Keratinocyte (primary cell): ENCODE measurements at regions not wholly inside any gene's neighbourhood (a gene's known extent, or its start where the extent isn't known, plus 50 kb on each side); places are given as distances from the start of the nearest gene placed in this dataset.

Experiments used
- DNase-seq: peaks from one replicate; pipeline ENCODE4 v3.0.0-alpha.2; 2011; ENCODE audit warnings: low read depth, missing footprints, low spot score
- FAIRE-seq: peaks from 2 replicates; lab custom pipeline; 2011; peaks lifted over from hg19 to GRCh38; lab: Jason Lieb, UNC
- H2AFZ ChIP-seq: 2 replicates; pipeline ENCODE4 v1.6.0; 2012; ENCODE audit warnings: low read length, control low read depth, inconsistent platforms; ENCODE audit not compliant: control insufficient read depth
- H3K27ac ChIP-seq: 2 replicates; pipeline ENCODE4 v1.5.1; 2011; ENCODE audit warnings: low read length; ENCODE audit not compliant: control insufficient read depth, insufficient read depth
- H3K27me3 ChIP-seq: 3 replicates; pipeline ENCODE4 v1.6.0; 2011; ENCODE audit warnings: low read length; ENCODE audit not compliant: control insufficient read depth, insufficient read depth; ENCODE audit errors: extremely low read depth
- H3K36me3 ChIP-seq, 2 experiments: 2 replicates in 1 of 2; 3 replicates in 1 of 2; pipeline ENCODE4 v1.5.1; 2011; ENCODE audit warnings: low read length in 2 of 2, mild to moderate bottlenecking in 1 of 2; ENCODE audit not compliant: control insufficient read depth in 2 of 2, insufficient read depth in 2 of 2; ENCODE audit errors: extremely low read depth in 1 of 2
- H3K4me1 ChIP-seq: 3 replicates; pipeline ENCODE4 v1.5.1; 2011; ENCODE audit warnings: low read length; ENCODE audit not compliant: control insufficient read depth, insufficient read depth; ENCODE audit errors: extremely low read depth
- H3K4me2 ChIP-seq: 3 replicates; pipeline ENCODE4 v1.6.0; 2011; ENCODE audit warnings: low read depth, low read length; ENCODE audit not compliant: control insufficient read depth, insufficient read depth; ENCODE audit errors: extremely low read depth
- H3K4me3 ChIP-seq, 3 experiments: fragments of 200-600 bp in 1 of 3; sonication (generic) in 1 of 3; 2 replicates in 2 of 3; 3 replicates in 1 of 3; pipeline ENCODE4 v1.5.1; 2011 to 2016; ENCODE audit warnings: low read length in 3 of 3, mild to moderate bottlenecking in 3 of 3, control low read depth in 2 of 3, inconsistent platforms in 1 of 3, low read depth in 1 of 3, mixed read lengths in 1 of 3, mixed run types in 1 of 3, moderate library complexity in 1 of 3; ENCODE audit not compliant: control insufficient read depth in 2 of 3, insufficient read depth in 2 of 3; ENCODE audit errors: extremely low read depth in 1 of 3
- H3K79me2 ChIP-seq: 2 replicates; pipeline ENCODE4 v1.6.0; 2012; ENCODE audit warnings: low read length; ENCODE audit not compliant: control insufficient read depth, insufficient read depth
- H3K9ac ChIP-seq: 3 replicates; pipeline ENCODE4 v1.6.0; 2011; ENCODE audit warnings: low read length; ENCODE audit not compliant: control insufficient read depth, insufficient read depth; ENCODE audit errors: extremely low read depth
- H3K9me1 ChIP-seq: 3 replicates; pipeline ENCODE4 v1.6.0; 2011; ENCODE audit warnings: low read length; ENCODE audit not compliant: control insufficient read depth, insufficient read depth; ENCODE audit errors: extremely low read depth
- H3K9me3 ChIP-seq: 2 replicates; pipeline ENCODE4 v1.5.1; 2012; ENCODE audit warnings: low read depth, low read length; ENCODE audit not compliant: control insufficient read depth
- H4K20me1 ChIP-seq: 3 replicates; pipeline ENCODE4 v1.6.0; 2011; ENCODE audit warnings: low read length; ENCODE audit not compliant: control insufficient read depth, insufficient read depth; ENCODE audit errors: extremely low read depth
- EZH2 ChIP-seq: IDR thresholded peaks from one replicate; pipeline ENCODE4 v1.6.1; 2012; ENCODE audit warnings: inconsistent platforms, mild to moderate bottlenecking, low read length, moderate library complexity
- dilution Hi-C: fragments of 300-500 bp; cut with MboI; formaldehyde crosslinking; loops from one replicate; pipeline ENCODE4 v1.7.0; 2020; ENCODE audit warnings: low sequenced_read_pairs; ENCODE audit not compliant: extremely low pct_ligation_motif_present
- TF ChIP-seq, protein P1 (sequence below), 3 experiments: IDR thresholded peaks in 1 of 3; conservative IDR thresholded peaks in 1 of 3; optimal IDR thresholded peaks in 1 of 3; 2 replicates in 2 of 3; 3 replicates in 1 of 3; pipeline versions ENCODE3 to v1.5.1; 2011; ENCODE audit warnings: low read length in 3 of 3, mild to moderate bottlenecking in 3 of 3, moderate library complexity in 2 of 3, control low read depth in 1 of 3, inconsistent platforms in 1 of 3; ENCODE audit not compliant: insufficient read depth in 2 of 3; ENCODE audit errors: extremely low read depth in 1 of 3

DNA sequence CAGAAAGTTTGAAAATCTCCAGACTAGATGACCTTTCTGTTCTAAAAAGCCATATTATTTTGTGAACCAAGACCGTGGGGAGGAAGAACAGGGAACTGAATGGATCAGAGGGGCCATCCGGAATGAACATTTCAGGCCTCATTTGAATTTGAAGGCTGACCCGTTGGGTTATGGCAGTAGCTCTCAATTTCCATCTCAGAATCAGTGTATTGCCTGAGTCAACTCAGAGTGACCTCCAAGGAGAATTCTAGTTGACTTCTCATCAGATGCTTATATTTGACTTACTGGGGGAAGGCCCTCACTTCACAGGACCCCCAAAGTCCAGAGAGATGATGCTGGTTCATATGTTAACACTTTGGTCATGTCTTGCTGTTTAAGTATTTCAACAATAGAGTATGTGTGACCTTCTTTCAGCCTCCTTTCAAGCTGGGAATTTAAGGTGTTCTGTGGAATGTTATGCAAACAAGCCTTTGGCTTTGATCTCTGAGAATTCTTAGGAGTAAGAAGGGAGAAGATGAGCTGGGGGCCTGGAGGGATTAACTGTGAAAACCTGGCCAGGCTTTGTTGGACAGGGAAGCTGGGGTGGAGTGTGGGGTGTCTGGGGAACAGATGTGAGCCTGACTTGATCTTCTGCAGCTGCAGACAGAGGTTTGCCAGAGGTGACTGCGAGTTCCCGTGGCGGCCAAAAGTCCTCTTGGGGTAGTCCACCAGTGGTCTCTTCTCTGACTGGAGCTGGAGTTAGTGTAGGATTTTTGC, 111.2 kb upstream of the RGMA start:
- DNase-seq (no peak), FAIRE-seq (no peak)
- H3K27me3 ChIP-seq: no peaks in the 10 kb centered on the region
- no peaks in the 10 kb centered on the region for H4K20me1 ChIP-seq
- no peak overlapping the region for H2AFZ ChIP-seq
- dilution Hi-C loops: no loop called here
- H3K9me3 ChIP-seq: no peaks in the 10 kb centered on the region
- no peak overlapping the region for H3K27ac ChIP-seq
- no peak overlapping the region for H3K4me3 ChIP-seq
- H3K9me1 ChIP-seq: no peaks in the 10 kb centered on the region
- no peaks in the 10 kb centered on the region for H3K36me3 ChIP-seq
- TF ChIP-seq, protein P1, sequence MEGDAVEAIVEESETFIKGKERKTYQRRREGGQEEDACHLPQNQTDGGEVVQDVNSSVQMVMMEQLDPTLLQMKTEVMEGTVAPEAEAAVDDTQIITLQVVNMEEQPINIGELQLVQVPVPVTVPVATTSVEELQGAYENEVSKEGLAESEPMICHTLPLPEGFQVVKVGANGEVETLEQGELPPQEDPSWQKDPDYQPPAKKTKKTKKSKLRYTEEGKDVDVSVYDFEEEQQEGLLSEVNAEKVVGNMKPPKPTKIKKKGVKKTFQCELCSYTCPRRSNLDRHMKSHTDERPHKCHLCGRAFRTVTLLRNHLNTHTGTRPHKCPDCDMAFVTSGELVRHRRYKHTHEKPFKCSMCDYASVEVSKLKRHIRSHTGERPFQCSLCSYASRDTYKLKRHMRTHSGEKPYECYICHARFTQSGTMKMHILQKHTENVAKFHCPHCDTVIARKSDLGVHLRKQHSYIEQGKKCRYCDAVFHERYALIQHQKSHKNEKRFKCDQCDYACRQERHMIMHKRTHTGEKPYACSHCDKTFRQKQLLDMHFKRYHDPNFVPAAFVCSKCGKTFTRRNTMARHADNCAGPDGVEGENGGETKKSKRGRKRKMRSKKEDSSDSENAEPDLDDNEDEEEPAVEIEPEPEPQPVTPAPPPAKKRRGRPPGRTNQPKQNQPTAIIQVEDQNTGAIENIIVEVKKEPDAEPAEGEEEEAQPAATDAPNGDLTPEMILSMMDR (optimal IDR thresholded peaks at IDR 0.05 in 1 of 3, IDR thresholded peaks at IDR 0.05 in 1 of 3, conservative IDR thresholded peaks at IDR 0.05 in 1 of 3; ENCODE audit: extremely low read depth in 1 of 3, insufficient read depth in 2 of 3, low read length in 3 of 3): no peak
- no peak for TF ChIP-seq EZH2
- no peaks in the 10 kb centered on the region for H3K4me1 ChIP-seq
- no peak overlapping the region for H3K9ac ChIP-seq
- H3K79me2 ChIP-seq: no peaks in the 10 kb centered on the region
- no peak overlapping the region for H3K4me2 ChIP-seq

DNA sequence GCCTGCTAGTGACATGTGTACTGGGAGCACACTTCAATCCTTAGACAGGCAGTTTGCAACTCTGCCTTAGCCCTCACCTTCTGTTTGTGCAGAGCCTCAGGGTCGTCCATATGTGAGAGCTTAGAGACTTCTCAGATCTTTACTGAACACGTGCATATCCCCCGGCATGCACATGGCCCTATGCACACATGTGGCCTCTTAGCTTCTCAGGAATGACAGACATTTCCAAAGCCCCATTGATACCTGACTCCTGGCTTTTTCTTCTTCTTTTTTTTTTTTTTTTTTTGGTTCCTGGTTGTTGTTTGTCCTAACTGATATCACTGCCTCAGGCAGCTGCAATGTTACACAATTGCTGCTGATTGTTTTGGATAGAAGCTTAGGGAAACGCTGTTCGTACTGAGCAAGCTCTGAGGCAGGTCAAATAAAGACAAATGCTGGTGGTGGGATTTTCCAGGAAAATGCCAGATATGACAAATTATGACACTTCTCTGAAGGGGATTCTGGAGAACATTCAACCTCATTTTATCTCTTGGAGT, 107.2 kb upstream of the RGMA start:
- no peaks in the 10 kb centered on the region for H3K36me3 ChIP-seq
- TF ChIP-seq, protein P1 (optimal IDR thresholded peaks at IDR 0.05 in 1 of 3, IDR thresholded peaks at IDR 0.05 in 1 of 3, conservative IDR thresholded peaks at IDR 0.05 in 1 of 3; ENCODE audit: extremely low read depth in 1 of 3, insufficient read depth in 2 of 3, low read length in 3 of 3): no peak
- no peak for TF ChIP-seq EZH2
- H3K27ac ChIP-seq: no peak overlapping the region
- no peak overlapping the region for H3K9ac ChIP-seq
- no peaks in the 10 kb centered on the region for H3K9me1 ChIP-seq
- FAIRE-seq: no peak
- dilution Hi-C loops: no loop called here
- no peaks in the 10 kb centered on the region for H4K20me1 ChIP-seq
- no peak overlapping the region for H3K4me2 ChIP-seq
- H3K9me3 ChIP-seq: no peaks in the 10 kb centered on the region
- no peak overlapping the region for H2AFZ ChIP-seq
- H3K27me3 ChIP-seq: no peaks in the 10 kb centered on the region
- H3K4me3 ChIP-seq: no peak overlapping the region
- no peaks in the 10 kb centered on the region for H3K79me2 ChIP-seq
- DNase-seq: no peak
- no peaks in the 10 kb centered on the region for H3K4me1 ChIP-seq
